Chondrocyte (in vitro differentiated cells): ENCODE measurements at regions not wholly inside any gene's neighbourhood (a gene's known extent, or its start where the extent isn't known, plus 50 kb on each side); places are given as distances from the start of the nearest gene placed in this dataset.

Experiments used
- DNase-seq: peaks from one replicate; pipeline ENCODE4 v3.0.0; 2021; ENCODE audit warnings: mixed read lengths, low spot score
- H3K27ac Mint-ChIP-seq: one replicate; pipeline ENCODE4 v1.8.0; 2021; ENCODE audit warnings: mild to moderate bottlenecking, moderate library complexity, mixed read lengths; ENCODE audit not compliant: unreplicated experiment
- H3K27me3 Mint-ChIP-seq: 2 replicates; pipeline ENCODE4 v1.8.0; 2021; ENCODE audit warnings: low read depth, mixed read lengths
- H3K36me3 Mint-ChIP-seq: 2 replicates; pipeline ENCODE4 v1.8.0; 2021; ENCODE audit warnings: low read depth, mixed read lengths
- H3K4me1 Mint-ChIP-seq: 2 replicates; pipeline ENCODE4 v1.8.0; 2021; ENCODE audit warnings: low read depth, mild to moderate bottlenecking, mixed read lengths
- H3K4me3 Mint-ChIP-seq: one replicate; pipeline ENCODE4 v1.8.0; 2021; ENCODE audit warnings: mild to moderate bottlenecking, moderate library complexity, mixed read lengths; ENCODE audit not compliant: unreplicated experiment
- H3K9me3 Mint-ChIP-seq: 2 replicates; pipeline ENCODE4 v1.8.0; 2021; ENCODE audit warnings: low read depth, mixed read lengths
- CTCF ChIP-seq: fragments of 200-600 bp; sonication (generic); IDR thresholded peaks from 2 replicates; pipeline ENCODE4 v1.5.0; 2021; ENCODE audit warnings: antibody characterized with exemption, mild to moderate bottlenecking, moderate library complexity

GRCh38 chr17:56658648-56659047, 65.1 kb downstream of the NOG start:
- no peak for DNase-seq
- Mint-ChIP-seq H3K27ac (no peak overlapping the region), H3K27me3 (peaks cover 11% of the 10 kb centered on the region), H3K9me3 (peaks cover 9% of the 10 kb centered on the region), H3K36me3 (peaks cover 4% of the 10 kb centered on the region), H3K4me3 (no peak overlapping the region), H3K4me1 (no peaks in the 10 kb centered on the region)
- TF ChIP-seq CTCF: no peak

- H3K27ac Mint-ChIP-seq: no peak overlapping the region
- DNase-seq: no peak
- peaks cover 9% of the 10 kb centered on the region for H3K9me3 Mint-ChIP-seq
- no peaks in the 10 kb centered on the region for H3K4me1 Mint-ChIP-seq
- TF ChIP-seq CTCF: no peak
- H3K27me3 Mint-ChIP-seq: peaks cover 17% of the 10 kb centered on the region
- no peak overlapping the region for H3K4me3 Mint-ChIP-seq
- peaks cover 4% of the 10 kb centered on the region for H3K36me3 Mint-ChIP-seq
Observed at GRCh38 chr17:56659622-56660021, 66.1 kb downstream of the NOG start.

- H3K9me3 Mint-ChIP-seq: no peaks in the 10 kb centered on the region
- no peak overlapping the region for H3K4me3 Mint-ChIP-seq
- H3K36me3 Mint-ChIP-seq: no peaks in the 10 kb centered on the region
- no peak for TF ChIP-seq CTCF
- no peak overlapping the region for H3K27ac Mint-ChIP-seq
- no peaks in the 10 kb centered on the region for H3K4me1 Mint-ChIP-seq
- no peak for DNase-seq
- peaks cover 27% of the 10 kb centered on the region for H3K27me3 Mint-ChIP-seq
Observed at GRCh38 chr17:56661906-56662305, 68.4 kb downstream of the NOG start.

- H3K27me3 Mint-ChIP-seq: peaks cover 32% of the 10 kb centered on the region
- H3K36me3 Mint-ChIP-seq: no peaks in the 10 kb centered on the region
- DNase-seq: no peak
- peaks cover 2% of the 10 kb centered on the region for H3K9me3 Mint-ChIP-seq
- no peaks in the 10 kb centered on the region for H3K4me1 Mint-ChIP-seq
- no peak overlapping the region for H3K4me3 Mint-ChIP-seq
- no peak overlapping the region for H3K27ac Mint-ChIP-seq
- TF ChIP-seq CTCF: no peak
Observed at GRCh38 chr17:56665864-56666263, 72.4 kb downstream of the NOG start.

- no peak overlapping the region for H3K4me3 Mint-ChIP-seq
- DNase-seq: no peak
- no peaks in the 10 kb centered on the region for H3K4me1 Mint-ChIP-seq
- TF ChIP-seq CTCF: no peak
- H3K36me3 Mint-ChIP-seq: peaks cover 3% of the 10 kb centered on the region
- peaks cover 2% of the 10 kb centered on the region for H3K9me3 Mint-ChIP-seq
- H3K27ac Mint-ChIP-seq: no peak overlapping the region
- peaks cover 44% of the 10 kb centered on the region for H3K27me3 Mint-ChIP-seq
Observed at GRCh38 chr17:56667925-56668458, 74.5 kb downstream of the NOG start.
